HCT116 (cell line): ENCODE measurements at regions not wholly inside any gene's neighbourhood (a gene's known extent, or its start where the extent isn't known, plus 50 kb on each side); places are given as distances from the start of the nearest gene placed in this dataset.

Source experiments
- CTCF ChIP-seq, 3 experiments: fragments of 200-600 bp in 1 of 3; sonication (generic) in 1 of 3; IDR thresholded peaks in 2 of 3; conservative IDR thresholded peaks in 1 of 3; 2 replicates each; pipeline ENCODE4 v1.5.1; 2012 to 2017; ENCODE audit warnings: low read depth in 2 of 3, low read length in 2 of 3, antibody characterized with exemption in 1 of 3, borderline replicate concordance in 1 of 3, control low read depth in 1 of 3, mild to moderate bottlenecking in 1 of 3, mixed read lengths in 1 of 3, mixed run types in 1 of 3, moderate library complexity in 1 of 3; ENCODE audit not compliant: insufficient read depth in 1 of 3
- EZH2 ChIP-seq: fragments of 200-600 bp; sonication (generic); IDR thresholded peaks from 2 replicates; pipeline ENCODE4 v1.6.1; 2017; ENCODE audit warnings: antibody characterized with exemption, mixed run types
- EZH2phosphoT487 ChIP-seq: fragments of 200-600 bp; IDR thresholded peaks from 2 replicates; pipeline ENCODE4 v1.6.1; 2018; ENCODE audit warnings: antibody characterized with exemption, borderline replicate concordance
- JUND ChIP-seq: IDR thresholded peaks from 2 replicates; pipeline ENCODE4 v1.6.1; 2012
- POLR2A ChIP-seq: IDR thresholded peaks from 2 replicates; pipeline ENCODE4 v1.7.0; 2011; ENCODE audit warnings: borderline replicate concordance; ENCODE audit not compliant: insufficient read depth, insufficient read length; ENCODE audit errors: extremely low read depth
- POLR2AphosphoS5 ChIP-seq: IDR thresholded peaks from 2 replicates; pipeline ENCODE4 v1.6.1; 2011; ENCODE audit warnings: mild to moderate bottlenecking, low read depth, low read length, moderate library complexity
- RAD21 ChIP-seq: IDR thresholded peaks from 2 replicates; pipeline ENCODE4 v1.6.1; 2012; ENCODE audit warnings: low read depth, mild to moderate bottlenecking
- TF ChIP-seq, protein P1 (sequence below): IDR thresholded peaks from 2 replicates; pipeline ENCODE4 v1.6.1; 2011; ENCODE audit warnings: mild to moderate bottlenecking, low read length, moderate library complexity; ENCODE audit not compliant: insufficient replicate concordance; ENCODE audit errors: extremely low read depth

GRCh38 chr3:177930771-177931170, 605.5 kb upstream of the KCNMB2 start:
- no peak for TF ChIP-seq EZH2
- no peak for TF ChIP-seq POLR2A
- no peak for TF ChIP-seq CTCF (IDR thresholded peaks at IDR 0.05 in 2 of 3, conservative IDR thresholded peaks at IDR 0.05 in 1 of 3; ENCODE audit: borderline replicate concordance in 1 of 3, insufficient read depth in 1 of 3, low read depth in 2 of 3, low read length in 2 of 3)
- TF ChIP-seq, protein P1, sequence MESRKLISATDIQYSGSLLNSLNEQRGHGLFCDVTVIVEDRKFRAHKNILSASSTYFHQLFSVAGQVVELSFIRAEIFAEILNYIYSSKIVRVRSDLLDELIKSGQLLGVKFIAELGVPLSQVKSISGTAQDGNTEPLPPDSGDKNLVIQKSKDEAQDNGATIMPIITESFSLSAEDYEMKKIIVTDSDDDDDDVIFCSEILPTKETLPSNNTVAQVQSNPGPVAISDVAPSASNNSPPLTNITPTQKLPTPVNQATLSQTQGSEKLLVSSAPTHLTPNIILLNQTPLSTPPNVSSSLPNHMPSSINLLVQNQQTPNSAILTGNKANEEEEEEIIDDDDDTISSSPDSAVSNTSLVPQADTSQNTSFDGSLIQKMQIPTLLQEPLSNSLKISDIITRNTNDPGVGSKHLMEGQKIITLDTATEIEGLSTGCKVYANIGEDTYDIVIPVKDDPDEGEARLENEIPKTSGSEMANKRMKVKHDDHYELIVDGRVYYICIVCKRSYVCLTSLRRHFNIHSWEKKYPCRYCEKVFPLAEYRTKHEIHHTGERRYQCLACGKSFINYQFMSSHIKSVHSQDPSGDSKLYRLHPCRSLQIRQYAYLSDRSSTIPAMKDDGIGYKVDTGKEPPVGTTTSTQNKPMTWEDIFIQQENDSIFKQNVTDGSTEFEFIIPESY = no peak
- TF ChIP-seq EZH2phosphoT487 = no peak
- TF ChIP-seq JUND = no peak
- TF ChIP-seq RAD21 = no peak
- no peak for TF ChIP-seq POLR2AphosphoS5
